ENCODE measurements at regions not wholly inside any gene's neighbourhood (a gene's known extent, or its start where the extent isn't known, plus 50 kb on each side); places are given as distances from the start of the nearest gene placed in this dataset.
A peak's percentile ranks its signal among the peaks of the same experiment; 100 is the strongest.

DNA sequence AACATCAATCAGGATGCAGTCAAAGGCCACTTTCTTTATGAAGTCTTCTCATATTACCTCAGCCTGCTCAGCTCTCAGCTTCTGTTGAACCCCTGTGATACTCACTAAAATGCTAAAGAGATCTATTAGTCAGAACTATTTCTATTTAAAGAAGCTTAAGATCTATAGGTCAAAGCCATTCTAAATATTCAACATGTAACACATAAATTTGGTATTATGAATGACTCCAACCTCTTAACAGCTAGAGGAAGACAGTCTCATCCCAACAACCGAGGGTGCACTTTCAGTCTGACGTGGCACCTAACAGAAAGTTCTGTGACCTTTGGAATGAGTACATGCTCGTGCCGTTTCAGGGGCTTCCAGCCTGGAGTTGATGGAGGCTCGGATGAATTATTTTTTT is 301.5 kb upstream of the VLDLR start:
- CTCF ChIA-PET (ENCODE audit: low intra/inter-chr PET ratio, low total read pairs): no interaction called here
- Histone ChIP-seq H3K4me1 (ENCODE audit: insufficient read depth, low read length) (no peaks in the 10 kb centered on the region), H2AFZ (ENCODE audit: low read length) (no peak overlapping the region), H3K4me3 (replicated peaks in 1 of 3; ENCODE audit: insufficient read depth in 1 of 3, low read depth in 2 of 3, low read length in 3 of 3) (no peak overlapping the region), H3K4me2 (ENCODE audit: low read depth, low read length) (no peak overlapping the region), H3K27me3 (ENCODE audit: control insufficient read depth in 1 of 2, insufficient read depth in 2 of 2, low read length in 2 of 2) (no peaks in the 10 kb centered on the region), H3K79me2 (ENCODE audit: insufficient read depth, low read length) (no peaks in the 10 kb centered on the region), H3K36me3 (replicated peaks in 1 of 2; ENCODE audit: control insufficient read depth in 1 of 2, insufficient read depth in 2 of 2, low read length in 2 of 2) (no peaks in the 10 kb centered on the region), H4K20me1 (ENCODE audit: insufficient read depth, low read length) (no peaks in the 10 kb centered on the region), H3K9me3 (ENCODE audit: low read length) (no peaks in the 10 kb centered on the region; the same call in 1 of the 2 replicates), H3K27ac (ENCODE audit: extremely low read length, insufficient read depth, low read length) (no peak overlapping the region), H3K9ac (ENCODE audit: insufficient read depth, low read depth, low read length) (no peak overlapping the region)
- intact Hi-C loops (cut with micrococcal nuclease; ENCODE audit: unreplicated experiment): no loop called here
- ATAC-seq (no peak), DNase-seq (ENCODE audit: low spot score) (no peak), FAIRE-seq (no peak)
- in situ Hi-C loops (cut with HindIII; ENCODE audit: extremely low pct_ligation_motif_present, low pct_unique_long_range_greater_than_20kb): no loop called here
- POLR2A ChIA-PET: no interaction called here
- no TSS peak for BruUV-seq (replicated peaks)
- no peak for TF ChIP-seq MIXL1 (CRISPR knock-in tag; IDR thresholded peaks at IDR 0.05)
- 1% methylated on average over 5 of the region's 5 CpGs for WGBS (ENCODE audit: low lambda C conversion rate)

DNA sequence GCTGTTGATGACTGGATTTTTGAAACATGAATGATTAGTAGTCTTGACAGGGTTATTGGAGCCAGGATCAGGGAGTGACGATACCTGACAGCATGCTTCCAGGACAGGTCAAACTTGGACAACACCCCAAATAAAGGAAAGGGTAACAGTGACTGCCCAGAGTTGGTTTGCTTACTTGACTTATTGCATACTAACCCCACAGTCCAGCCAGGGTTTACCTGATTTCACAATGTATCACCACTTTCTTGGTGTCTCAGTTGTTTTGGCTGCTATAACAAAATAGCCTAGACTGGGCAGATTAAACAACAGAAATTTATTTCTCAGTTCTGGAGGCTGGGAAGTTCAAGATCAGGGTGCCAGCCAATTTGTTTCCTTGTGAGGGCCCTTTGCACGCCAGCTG is 301.0 kb upstream of the VLDLR start:
- ATAC-seq: no peak
- in situ Hi-C loops (cut with HindIII; ENCODE audit: extremely low pct_ligation_motif_present, low pct_unique_long_range_greater_than_20kb): no loop called here
- 0% methylated on average over 2 of the region's 2 CpGs for WGBS (ENCODE audit: low lambda C conversion rate)
- CTCF ChIA-PET (ENCODE audit: low intra/inter-chr PET ratio, low total read pairs): no interaction called here
- no peak overlapping the region for H3K4me3 ChIP-seq (replicated peaks in 1 of 3; ENCODE audit: insufficient read depth in 1 of 3, low read depth in 2 of 3, low read length in 3 of 3)
- no peak overlapping the region for H3K9ac ChIP-seq (ENCODE audit: insufficient read depth, low read depth, low read length)
- no peak overlapping the region for H3K4me2 ChIP-seq (ENCODE audit: low read depth, low read length)
- no peaks in the 10 kb centered on the region for H3K79me2 ChIP-seq (ENCODE audit: insufficient read depth, low read length)
- peak; percentile 80 for TF ChIP-seq ZNF12 (CRISPR knock-in tag; IDR thresholded peaks at IDR 0.05)
- TF ChIP-seq ZNF251 (CRISPR knock-in tag; IDR thresholded peaks at IDR 0.05): no peak
- DNase-seq (ENCODE audit: low spot score): no peak
- H3K36me3 ChIP-seq (replicated peaks in 1 of 2; ENCODE audit: control insufficient read depth in 1 of 2, insufficient read depth in 2 of 2, low read length in 2 of 2): no peaks in the 10 kb centered on the region
- no peak overlapping the region for H3K27ac ChIP-seq (ENCODE audit: extremely low read length, insufficient read depth, low read length)
- H3K9me3 ChIP-seq (ENCODE audit: low read length): no peaks in the 10 kb centered on the region
- H4K20me1 ChIP-seq (ENCODE audit: insufficient read depth, low read length): no peaks in the 10 kb centered on the region
- no TSS peak for BruUV-seq (replicated peaks)
- intact Hi-C loops (cut with micrococcal nuclease; ENCODE audit: unreplicated experiment): no loop called here
- FAIRE-seq: no peak
- no peaks in the 10 kb centered on the region for H3K27me3 ChIP-seq (ENCODE audit: control insufficient read depth in 1 of 2, insufficient read depth in 2 of 2, low read length in 2 of 2)
- POLR2A ChIA-PET: no interaction called here
- H2AFZ ChIP-seq (ENCODE audit: low read length): no peak overlapping the region
- no peaks in the 10 kb centered on the region for H3K4me1 ChIP-seq (ENCODE audit: insufficient read depth, low read length)

DNA sequence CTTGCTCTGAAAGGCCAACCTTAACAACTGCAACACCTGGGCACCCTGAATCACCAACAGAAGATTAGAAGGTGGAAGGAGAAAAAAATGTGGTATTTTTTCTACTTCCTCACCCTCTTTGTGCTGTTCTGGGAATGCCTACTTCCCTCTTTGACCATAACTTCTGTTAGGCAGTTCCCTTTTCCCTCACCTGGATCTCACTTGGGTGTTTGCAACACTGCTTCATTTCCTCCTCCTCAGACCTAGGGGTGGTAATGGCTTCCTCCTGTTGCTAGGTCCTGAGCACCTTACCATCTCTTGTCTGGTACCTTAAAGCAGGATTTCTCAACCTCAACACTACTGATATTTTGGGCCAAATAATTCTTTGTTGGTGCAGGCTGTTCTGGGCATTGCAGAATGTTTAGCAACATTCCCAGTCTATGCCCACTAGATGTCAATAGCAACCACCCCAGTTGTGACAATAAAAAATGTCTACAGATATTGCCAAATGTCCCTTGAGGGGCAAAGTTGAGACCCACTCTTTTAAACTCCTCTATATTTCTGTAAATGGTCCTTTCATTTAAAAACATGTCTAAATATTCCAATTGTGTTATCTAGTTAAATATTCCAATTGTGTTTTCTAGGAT is 300.0 kb upstream of the VLDLR start:
- ATAC-seq: no peak
- in situ Hi-C loops (cut with HindIII; ENCODE audit: extremely low pct_ligation_motif_present, low pct_unique_long_range_greater_than_20kb): no loop called here
- no peak overlapping the region for H3K4me2 ChIP-seq (ENCODE audit: low read depth, low read length)
- H3K4me3 ChIP-seq (replicated peaks in 1 of 3; ENCODE audit: insufficient read depth in 1 of 3, low read depth in 2 of 3, low read length in 3 of 3): no peak overlapping the region
- no peaks in the 10 kb centered on the region for H3K9me3 ChIP-seq (ENCODE audit: low read length)
- intact Hi-C loops (cut with micrococcal nuclease; ENCODE audit: unreplicated experiment): no loop called here
- H3K4me1 ChIP-seq (ENCODE audit: insufficient read depth, low read length): no peaks in the 10 kb centered on the region
- H3K9ac ChIP-seq (ENCODE audit: insufficient read depth, low read depth, low read length): no peak overlapping the region
- no peak for FAIRE-seq
- H3K36me3 ChIP-seq (replicated peaks in 1 of 2; ENCODE audit: control insufficient read depth in 1 of 2, insufficient read depth in 2 of 2, low read length in 2 of 2): no peaks in the 10 kb centered on the region
- no TSS peak for BruUV-seq (replicated peaks)
- DNase-seq (ENCODE audit: low spot score): no peak
- ChIA-PET POLR2A (no interaction called here), CTCF (ENCODE audit: low intra/inter-chr PET ratio, low total read pairs) (no interaction called here)
- no peaks in the 10 kb centered on the region for H3K79me2 ChIP-seq (ENCODE audit: insufficient read depth, low read length)
- H2AFZ ChIP-seq (ENCODE audit: low read length): no peak overlapping the region
- H3K27ac ChIP-seq (ENCODE audit: extremely low read length, insufficient read depth, low read length): no peak overlapping the region
- H3K27me3 ChIP-seq (ENCODE audit: control insufficient read depth in 1 of 2, insufficient read depth in 2 of 2, low read length in 2 of 2): no peaks in the 10 kb centered on the region
- no peaks in the 10 kb centered on the region for H4K20me1 ChIP-seq (ENCODE audit: insufficient read depth, low read length)
- TF ChIP-seq U2AF2 (IDR thresholded peaks at IDR 0.05; ENCODE audit: low read depth, low read length): no peak
- TF ChIP-seq, protein P1, sequence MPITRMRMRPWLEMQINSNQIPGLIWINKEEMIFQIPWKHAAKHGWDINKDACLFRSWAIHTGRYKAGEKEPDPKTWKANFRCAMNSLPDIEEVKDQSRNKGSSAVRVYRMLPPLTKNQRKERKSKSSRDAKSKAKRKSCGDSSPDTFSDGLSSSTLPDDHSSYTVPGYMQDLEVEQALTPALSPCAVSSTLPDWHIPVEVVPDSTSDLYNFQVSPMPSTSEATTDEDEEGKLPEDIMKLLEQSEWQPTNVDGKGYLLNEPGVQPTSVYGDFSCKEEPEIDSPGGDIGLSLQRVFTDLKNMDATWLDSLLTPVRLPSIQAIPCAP (CRISPR knock-in tag; IDR thresholded peaks at IDR 0.05; ENCODE audit: low read depth): no peak
- no peak for TF ChIP-seq ZFP1 (CRISPR knock-in tag; IDR thresholded peaks at IDR 0.05)
- TF ChIP-seq, protein P2, sequence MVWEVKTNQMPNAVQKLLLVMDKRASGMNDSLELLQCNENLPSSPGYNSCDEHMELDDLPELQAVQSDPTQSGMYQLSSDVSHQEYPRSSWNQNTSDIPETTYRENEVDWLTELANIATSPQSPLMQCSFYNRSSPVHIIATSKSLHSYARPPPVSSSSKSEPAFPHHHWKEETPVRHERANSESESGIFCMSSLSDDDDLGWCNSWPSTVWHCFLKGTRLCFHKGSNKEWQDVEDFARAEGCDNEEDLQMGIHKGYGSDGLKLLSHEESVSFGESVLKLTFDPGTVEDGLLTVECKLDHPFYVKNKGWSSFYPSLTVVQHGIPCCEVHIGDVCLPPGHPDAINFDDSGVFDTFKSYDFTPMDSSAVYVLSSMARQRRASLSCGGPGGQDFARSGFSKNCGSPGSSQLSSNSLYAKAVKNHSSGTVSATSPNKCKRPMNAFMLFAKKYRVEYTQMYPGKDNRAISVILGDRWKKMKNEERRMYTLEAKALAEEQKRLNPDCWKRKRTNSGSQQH (CRISPR knock-in tag; IDR thresholded peaks at IDR 0.05; ENCODE audit: low read depth): no peak
- no peak for TF ChIP-seq ZNF101 (CRISPR knock-in tag; IDR thresholded peaks at IDR 0.05; ENCODE audit: borderline replicate concordance, low read depth)
- TF ChIP-seq RELA (CRISPR knock-in tag; IDR thresholded peaks at IDR 0.05): no peak
- TF ChIP-seq ZNF749 (CRISPR knock-in tag; IDR thresholded peaks at IDR 0.05; ENCODE audit: borderline replicate concordance): no peak
- no peak for TF ChIP-seq EEA1 (CRISPR knock-in tag; IDR thresholded peaks at IDR 0.05; ENCODE audit: borderline replicate concordance)

Data from HepG2 (cell line).